ENCODE measurements at regions not wholly inside any gene's neighbourhood (a gene's known extent, or its start where the extent isn't known, plus 50 kb on each side); places are given as distances from the start of the nearest gene placed in this dataset.
"Not testable (repeated sequence)": the region's sequence is repeated elsewhere in the genome, so short reads cannot be mapped to it uniquely, and the experiment has no call there.

DNA sequence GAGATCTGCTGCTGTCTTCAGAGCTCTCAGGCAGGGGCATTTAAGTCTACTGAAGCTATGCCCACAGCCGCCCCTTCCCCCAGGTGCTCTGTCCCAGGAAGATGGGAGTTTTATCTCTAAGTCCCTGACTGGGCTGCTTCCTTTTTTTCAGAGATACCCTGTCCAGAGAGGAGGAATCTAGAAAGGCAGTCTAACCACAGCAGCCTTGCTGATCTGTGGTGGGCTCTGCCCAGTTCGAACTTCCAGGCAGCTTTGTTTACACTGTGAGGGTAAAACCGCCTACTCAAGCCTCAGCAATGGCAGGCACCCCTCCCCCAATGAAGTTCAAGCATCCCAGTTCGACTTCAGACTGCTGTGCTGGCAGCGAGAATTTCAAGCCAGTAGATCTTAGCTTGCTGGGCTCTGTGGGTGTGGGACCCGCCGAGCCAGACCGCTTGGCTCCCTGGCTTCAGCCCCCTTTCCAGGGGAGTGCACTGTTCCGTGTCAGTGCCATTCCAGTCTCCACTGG is 1639.9 kb upstream of the ADGRL3 start:
- TF ChIP-seq, protein P1, sequence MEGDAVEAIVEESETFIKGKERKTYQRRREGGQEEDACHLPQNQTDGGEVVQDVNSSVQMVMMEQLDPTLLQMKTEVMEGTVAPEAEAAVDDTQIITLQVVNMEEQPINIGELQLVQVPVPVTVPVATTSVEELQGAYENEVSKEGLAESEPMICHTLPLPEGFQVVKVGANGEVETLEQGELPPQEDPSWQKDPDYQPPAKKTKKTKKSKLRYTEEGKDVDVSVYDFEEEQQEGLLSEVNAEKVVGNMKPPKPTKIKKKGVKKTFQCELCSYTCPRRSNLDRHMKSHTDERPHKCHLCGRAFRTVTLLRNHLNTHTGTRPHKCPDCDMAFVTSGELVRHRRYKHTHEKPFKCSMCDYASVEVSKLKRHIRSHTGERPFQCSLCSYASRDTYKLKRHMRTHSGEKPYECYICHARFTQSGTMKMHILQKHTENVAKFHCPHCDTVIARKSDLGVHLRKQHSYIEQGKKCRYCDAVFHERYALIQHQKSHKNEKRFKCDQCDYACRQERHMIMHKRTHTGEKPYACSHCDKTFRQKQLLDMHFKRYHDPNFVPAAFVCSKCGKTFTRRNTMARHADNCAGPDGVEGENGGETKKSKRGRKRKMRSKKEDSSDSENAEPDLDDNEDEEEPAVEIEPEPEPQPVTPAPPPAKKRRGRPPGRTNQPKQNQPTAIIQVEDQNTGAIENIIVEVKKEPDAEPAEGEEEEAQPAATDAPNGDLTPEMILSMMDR (IDR thresholded peaks at IDR 0.05): not testable (repeated sequence)
- not testable (repeated sequence) for TF ChIP-seq POLR2A (IDR thresholded peaks at IDR 0.05)

All from lower leg skin (tissue), 3 donors.